ENCODE measurements at regions not wholly inside any gene's neighbourhood (a gene's known extent, or its start where the extent isn't known, plus 50 kb on each side); places are given as distances from the start of the nearest gene placed in this dataset.

GRCh38 chr10:130807096-130807495, 504.4 kb downstream of the TCERG1L start:
- Histone ChIP-seq H3K9me3 (peaks cover 0 to 13% (median 0%) of the 10 kb centered on the region in 4 donors), H3K4me3 (no peak overlapping the region), H3K4me1 (no peaks in the 10 kb centered on the region), H3K27me3 (no peaks in the 10 kb centered on the region), H3K27ac (no peak overlapping the region), H3K36me3 (no peaks in the 10 kb centered on the region)
- TF ChIP-seq EP300 (IDR thresholded peaks at IDR 0.05), result no peak
- 75 to 76% methylated on average over 5 of the region's 5 CpGs for WGBS, 2 donors
- DNase-seq (ENCODE audit: low spot score in 2 of 2), result no peak

- 72 to 83% methylated on average over 9 of the region's 9 CpGs for WGBS, 2 donors
- Histone ChIP-seq H3K36me3 (no peaks in the 10 kb centered on the region), H3K9me3 (peaks cover 0 to 8% (median 0%) of the 10 kb centered on the region in 4 donors), H3K4me3 (no peak overlapping the region), H3K27ac (no peak overlapping the region), H3K27me3 (no peaks in the 10 kb centered on the region), H3K4me1 (no peaks in the 10 kb centered on the region)
- no peak for DNase-seq (ENCODE audit: low spot score in 2 of 2)
- TF ChIP-seq CTCF (IDR thresholded peaks at IDR 0.05), result no peak
- TF ChIP-seq EP300 (IDR thresholded peaks at IDR 0.05), result no peak
- no peak for TF ChIP-seq POLR2A (IDR thresholded peaks at IDR 0.05)
Observed at GRCh38 chr10:130807721-130808120, 503.8 kb downstream of the TCERG1L start.

GRCh38 chr10:130808243-130808642, 503.3 kb downstream of the TCERG1L start:
- no peak for DNase-seq (ENCODE audit: low spot score in 2 of 2)
- H3K4me1 ChIP-seq, result no peaks in the 10 kb centered on the region
- WGBS, 2 donors, result 73 to 80% methylated on average over 5 of the region's 5 CpGs
- TF ChIP-seq EP300 (IDR thresholded peaks at IDR 0.05) (no peak), CTCF (IDR thresholded peaks at IDR 0.05) (no peak), POLR2A (IDR thresholded peaks at IDR 0.05) (no peak)
- H3K27me3 ChIP-seq, result no peaks in the 10 kb centered on the region
- no peaks in the 10 kb centered on the region for H3K36me3 ChIP-seq
- H3K9me3 ChIP-seq, result peaks cover 0 to 7% (median 0%) of the 10 kb centered on the region in 4 donors
- no peak overlapping the region for H3K27ac ChIP-seq
- H3K4me3 ChIP-seq, result no peak overlapping the region

- H3K4me1 ChIP-seq, result no peaks in the 10 kb centered on the region
- no peak for TF ChIP-seq EP300 (IDR thresholded peaks at IDR 0.05)
- no peak for TF ChIP-seq CTCF (IDR thresholded peaks at IDR 0.05)
- no peak for TF ChIP-seq POLR2A (IDR thresholded peaks at IDR 0.05)
- no peak for DNase-seq (ENCODE audit: low spot score in 2 of 2)
- WGBS, 2 donors, result 36 to 41% methylated on average over 4 of the region's 4 CpGs
- H3K27ac ChIP-seq, result no peak overlapping the region
- no peaks in the 10 kb centered on the region for H3K27me3 ChIP-seq
- H3K36me3 ChIP-seq, result no peaks in the 10 kb centered on the region
- H3K4me3 ChIP-seq, result no peak overlapping the region
- H3K9me3 ChIP-seq, result peaks cover 0 to 2% (median 0%) of the 10 kb centered on the region in 4 donors
Observed at GRCh38 chr10:130808686-130809085, 502.8 kb downstream of the TCERG1L start.

- WGBS, 2 donors, result 74 to 80% methylated on average over 9 of the region's 9 CpGs
- TF ChIP-seq POLR2A (IDR thresholded peaks at IDR 0.05) (no peak), CTCF (IDR thresholded peaks at IDR 0.05) (no peak), EP300 (IDR thresholded peaks at IDR 0.05) (no peak)
- Histone ChIP-seq H3K36me3 (no peaks in the 10 kb centered on the region), H3K4me3 (no peak overlapping the region), H3K4me1 (no peaks in the 10 kb centered on the region), H3K27me3 (no peaks in the 10 kb centered on the region), H3K9me3 (no peaks in the 10 kb centered on the region), H3K27ac (no peak overlapping the region)
- no peak for DNase-seq (ENCODE audit: low spot score in 2 of 2)
Observed at GRCh38 chr10:130809181-130809580, 502.3 kb downstream of the TCERG1L start.
